ENCODE measurements at regions not wholly inside any gene's neighbourhood (a gene's known extent, or its start where the extent isn't known, plus 50 kb on each side); places are given as distances from the start of the nearest gene placed in this dataset.
"Not testable (repeated sequence)": the region's sequence is repeated elsewhere in the genome, so short reads cannot be mapped to it uniquely, and the experiment has no call there.

DNA sequence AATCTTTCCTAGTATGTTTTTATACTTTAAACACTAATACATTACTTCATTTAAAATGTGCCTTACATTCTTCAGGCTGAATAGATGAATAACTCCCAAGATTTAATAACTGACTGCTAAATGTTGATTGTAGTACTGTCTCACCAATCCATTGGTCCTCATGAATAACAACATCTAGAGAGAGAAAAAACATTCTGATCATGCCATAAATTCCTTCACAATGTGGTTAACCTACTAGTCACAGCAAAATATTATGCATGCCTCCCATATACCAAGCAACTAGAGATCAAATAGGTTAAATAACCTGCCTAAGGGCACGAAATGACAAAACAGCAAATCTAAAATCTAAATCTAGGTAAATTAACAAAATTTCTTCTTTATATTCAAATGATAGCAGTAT, 66.2 kb downstream of the SYT15 start:
- not testable (repeated sequence) for DNase-seq

DNA sequence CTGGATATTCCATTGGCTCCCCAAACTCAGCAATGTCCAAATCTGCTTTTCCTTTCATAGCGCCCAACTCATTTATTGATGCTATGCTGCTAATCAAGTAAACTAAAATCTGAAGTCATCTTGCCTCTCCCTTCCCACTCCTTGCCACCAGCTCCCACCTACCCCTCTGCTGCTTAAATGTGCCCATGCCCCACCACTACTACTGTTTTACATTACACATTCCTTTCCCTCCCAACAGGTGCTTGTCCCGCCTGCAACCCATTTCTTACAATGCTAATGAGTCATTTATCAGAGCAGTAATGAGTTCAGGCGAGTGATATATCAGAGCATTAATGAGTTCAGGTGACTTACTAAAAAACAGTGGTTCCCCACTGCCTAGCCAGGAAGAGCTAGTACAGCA, 67.2 kb downstream of the SYT15 start:
- not testable (repeated sequence) for DNase-seq

DNA sequence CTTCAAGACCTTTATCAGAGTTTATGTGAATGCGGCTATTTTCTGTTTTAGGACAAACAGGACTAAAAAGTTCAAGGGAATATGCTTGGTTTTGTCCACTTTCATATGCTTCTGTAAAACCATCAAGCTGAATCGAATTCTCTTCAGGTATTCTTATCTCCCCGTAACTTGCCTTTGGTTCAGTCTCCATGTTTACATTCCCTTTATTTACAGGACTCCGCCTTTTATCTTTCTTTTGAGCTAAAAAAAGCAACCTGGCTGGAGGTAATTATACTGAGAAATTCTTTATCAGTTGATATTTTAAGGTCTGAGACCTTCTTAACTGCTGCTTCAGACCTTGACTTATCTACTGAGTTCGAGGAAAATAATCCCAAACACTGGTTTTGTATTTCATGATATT, 72.0 kb downstream of the SYT15 start:
- DNase-seq = not testable (repeated sequence)

DNA sequence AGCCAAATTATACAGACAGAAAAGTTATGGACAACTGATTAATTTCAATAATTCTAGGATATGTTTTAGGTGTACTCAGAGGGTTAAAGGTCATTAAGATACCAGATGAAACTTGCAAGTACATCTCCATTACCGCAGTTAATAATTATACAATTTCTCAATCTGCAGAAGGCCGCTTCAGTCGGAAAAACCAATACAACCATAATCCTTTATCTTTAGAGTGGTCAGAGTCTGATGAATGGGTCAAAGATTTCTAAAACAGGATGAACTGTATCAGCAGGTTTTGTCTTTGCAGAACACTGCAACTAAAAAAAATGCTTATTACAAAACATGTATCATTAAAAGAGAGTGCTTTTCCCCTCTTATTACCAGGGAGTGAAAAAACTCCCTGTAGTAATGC, 78.5 kb downstream of the SYT15 start:
- DNase-seq = not testable (repeated sequence)

DNA sequence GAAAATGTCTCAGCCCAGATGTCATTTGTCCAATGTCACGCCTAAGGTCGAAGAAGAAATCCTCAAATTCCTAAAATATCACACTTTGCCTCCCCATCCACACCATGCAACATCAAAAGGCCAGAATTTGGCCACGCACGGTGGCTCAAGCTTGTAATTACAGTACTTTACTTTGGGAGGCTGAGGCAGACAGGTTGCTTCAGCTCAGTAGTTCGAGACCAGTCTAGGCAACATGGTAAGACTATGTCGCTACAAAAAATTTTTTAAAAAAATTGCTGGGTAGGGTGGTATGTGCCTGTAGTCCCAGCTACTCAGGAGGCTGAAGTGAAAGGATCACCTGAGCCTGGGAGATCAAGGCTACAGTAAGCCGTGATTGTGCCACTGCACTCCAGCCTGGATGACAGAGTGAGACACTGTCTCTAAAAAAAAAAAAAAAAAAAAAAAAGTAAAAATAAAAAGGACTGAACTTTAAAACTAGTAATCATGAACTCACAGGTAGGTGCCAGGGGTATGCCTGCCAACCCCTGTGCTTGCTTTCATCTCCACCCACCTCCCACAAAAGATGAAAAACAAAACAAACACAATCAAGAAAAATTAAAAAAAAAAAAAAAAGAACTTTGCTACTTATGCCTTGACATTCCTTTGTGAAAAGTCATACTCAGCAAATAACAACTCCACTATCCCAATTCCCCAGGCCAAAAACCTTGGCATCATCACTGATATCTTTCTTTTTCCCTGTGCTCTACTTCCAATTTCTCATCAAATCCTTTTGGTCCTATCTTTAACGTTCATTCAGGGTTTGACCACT, 81.3 kb downstream of the SYT15 start:
- DNase-seq = not testable (repeated sequence)

DNA sequence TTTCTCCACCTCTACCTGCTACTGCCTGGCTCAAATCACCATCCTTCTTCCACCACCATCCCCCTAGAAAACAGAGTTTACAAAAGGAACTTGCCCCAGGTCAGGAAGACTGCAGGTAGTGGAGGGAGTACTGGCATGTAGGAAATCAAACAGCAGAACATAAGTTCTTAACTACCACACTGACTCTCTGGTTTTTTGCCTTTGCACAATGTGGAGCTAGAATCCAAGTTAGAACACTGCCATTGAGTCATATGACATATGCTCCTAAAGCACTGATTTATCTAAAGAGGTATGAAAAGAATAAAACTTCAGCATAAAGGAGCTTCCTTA, 81.9 kb downstream of the SYT15 start:
- not testable (repeated sequence) for DNase-seq

DNA sequence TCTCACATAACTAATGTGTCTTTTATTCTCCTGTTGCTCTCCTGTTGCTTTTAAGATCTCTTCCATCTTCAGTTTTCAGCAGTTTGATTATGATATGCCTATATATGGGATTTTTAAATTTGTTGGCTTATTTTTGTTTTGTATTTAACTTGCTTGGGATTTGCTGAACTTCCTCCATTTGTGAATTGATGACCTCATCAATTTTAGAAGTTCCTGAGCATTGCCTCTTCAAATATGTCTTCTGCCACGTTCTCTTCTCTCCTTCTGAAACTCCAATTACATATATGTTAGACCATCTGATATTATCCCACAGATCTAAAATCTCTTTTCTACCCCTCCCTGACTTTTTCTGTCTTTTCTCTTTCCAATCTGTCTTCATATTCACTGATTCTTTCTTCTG, 86.6 kb downstream of the SYT15 start:
- DNase-seq = not testable (repeated sequence)

DNA sequence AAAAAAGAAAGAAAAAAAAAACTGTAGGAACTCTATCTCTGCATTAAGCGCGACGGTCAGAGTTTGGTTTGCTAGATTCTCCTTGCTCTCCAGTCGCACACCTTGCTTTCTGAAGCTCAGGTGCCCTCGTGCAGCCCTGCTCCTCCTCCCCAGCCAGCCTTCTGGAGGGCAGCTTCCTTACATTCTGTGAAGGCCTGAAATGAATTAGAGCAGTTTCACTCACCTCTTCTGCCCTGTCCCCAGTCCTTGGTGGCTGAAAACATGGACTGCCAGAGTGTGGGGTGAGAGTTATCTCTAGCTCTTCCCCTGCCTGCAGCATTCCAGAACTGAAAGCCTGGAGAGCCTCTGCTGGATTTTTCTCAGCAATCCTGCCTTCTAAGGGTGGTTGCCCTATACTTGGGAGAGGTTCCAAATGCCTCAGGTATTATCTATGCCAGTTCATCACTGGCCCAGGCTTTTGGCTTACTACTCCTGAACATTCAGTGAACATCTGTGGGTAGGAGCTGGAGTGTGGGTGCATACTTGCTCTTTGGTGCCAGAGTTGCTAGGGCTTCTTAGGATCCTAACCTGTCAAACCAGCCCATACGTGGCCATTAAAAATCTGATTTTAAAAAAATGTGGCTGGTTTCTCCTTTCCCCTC, 89.5 kb downstream of the SYT15 start:
- not testable (repeated sequence) for DNase-seq

DNA sequence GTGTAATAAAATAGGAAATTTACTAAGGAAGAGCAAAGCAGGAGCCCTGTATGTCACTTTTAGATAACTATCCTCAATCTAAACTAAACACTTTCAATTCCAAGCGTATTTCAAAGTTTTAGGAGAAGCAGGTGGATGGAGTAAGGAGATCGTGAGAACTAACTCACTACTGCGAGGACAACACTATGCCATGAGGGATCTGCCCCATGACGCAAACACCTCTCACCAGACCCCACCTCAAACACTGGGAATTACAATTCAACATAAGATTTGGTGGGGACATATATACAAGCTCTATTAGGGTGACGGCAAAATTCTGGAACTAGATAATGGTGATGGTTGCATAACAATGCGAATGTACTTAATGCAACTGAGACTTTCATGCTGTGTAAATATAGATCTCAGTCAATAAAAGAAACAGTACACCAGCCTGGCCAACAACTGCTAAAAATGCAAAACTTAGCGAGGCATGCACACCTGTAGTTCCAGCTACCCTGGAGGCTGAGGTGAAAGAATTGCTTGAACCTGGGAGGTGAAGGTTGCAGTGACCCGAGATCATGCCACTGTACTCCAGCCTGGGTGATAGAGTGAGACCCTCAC, 99.0 kb downstream of the SYT15 start:
- not testable (repeated sequence) for DNase-seq

DNA sequence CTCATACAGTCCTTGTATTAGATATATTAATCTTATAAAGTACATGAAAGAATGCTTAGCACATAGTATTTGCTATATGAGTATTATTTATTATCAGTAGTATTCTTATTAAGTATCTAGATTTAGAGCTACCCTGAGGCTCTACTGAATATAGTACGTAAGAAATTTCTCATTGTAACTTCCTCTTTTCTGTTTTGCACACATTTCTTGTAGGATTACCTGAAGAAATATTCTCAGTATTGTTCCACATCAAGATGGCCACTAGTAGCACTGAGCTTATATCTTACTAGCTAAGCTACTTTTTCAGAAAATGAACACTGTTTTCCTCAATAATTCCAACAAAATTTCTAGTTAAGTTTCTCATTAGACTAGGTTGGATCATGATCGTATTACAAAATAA, 112.5 kb downstream of the SYT15 start:
- not testable (repeated sequence) for DNase-seq

DNA sequence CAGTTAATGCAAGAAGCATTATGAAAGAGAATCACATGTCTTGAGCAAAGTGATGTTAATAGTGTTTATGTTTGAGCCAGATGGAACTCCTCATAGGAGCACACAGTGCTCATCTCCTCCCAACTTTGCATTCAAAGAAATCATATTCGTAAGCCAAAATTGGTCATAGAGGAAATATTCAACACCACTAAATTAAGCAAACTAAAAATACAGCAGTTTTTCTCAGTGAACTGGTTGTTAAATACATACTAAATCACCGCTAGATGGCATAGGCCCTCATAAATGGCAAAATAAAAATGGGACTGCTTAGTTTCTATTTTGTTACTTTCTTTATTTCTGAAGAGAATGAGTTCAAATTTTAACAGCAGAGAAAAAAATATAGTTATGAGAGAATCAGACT, 114.3 kb downstream of the SYT15 start:
- not testable (repeated sequence) for DNase-seq

DNA sequence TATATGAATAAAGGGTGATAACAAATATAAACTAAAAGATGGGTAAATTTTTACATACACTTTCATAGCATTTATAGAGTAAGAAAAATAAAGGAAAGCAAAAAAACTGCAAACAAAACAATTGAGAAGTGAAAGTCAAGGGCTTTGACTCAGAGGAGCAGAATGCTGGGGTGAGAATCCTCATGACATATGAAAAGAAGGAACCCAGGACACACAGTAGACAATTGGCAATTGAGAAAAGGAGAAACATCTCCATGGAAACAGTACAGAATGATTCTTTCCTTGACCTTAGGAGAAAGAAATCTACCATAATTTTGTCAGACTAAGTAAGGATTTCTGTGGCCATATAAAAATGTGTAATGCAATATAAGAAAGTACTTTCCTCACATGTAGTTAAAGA, 138.3 kb downstream of the SYT15 start:
- not testable (repeated sequence) for DNase-seq

DNA sequence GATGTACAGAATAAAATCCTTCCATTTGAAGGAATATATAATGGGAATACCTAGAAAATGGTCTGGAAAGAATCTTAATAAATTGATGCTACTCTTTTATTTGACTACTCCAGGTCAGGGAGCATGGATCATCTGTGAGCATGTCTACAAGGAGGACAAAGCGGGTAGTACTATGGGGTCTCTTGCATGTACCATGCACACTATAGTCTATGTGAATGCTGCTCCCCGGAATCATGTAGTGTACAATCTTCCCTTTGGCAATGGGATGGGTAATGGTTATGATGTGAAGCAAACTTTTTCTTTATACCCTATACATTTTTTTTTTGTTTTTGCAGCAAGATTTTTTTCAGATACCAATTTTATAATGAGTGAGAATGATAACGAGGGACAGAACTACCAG, 139.1 kb downstream of the SYT15 start:
- DNase-seq = not testable (repeated sequence)

DNA sequence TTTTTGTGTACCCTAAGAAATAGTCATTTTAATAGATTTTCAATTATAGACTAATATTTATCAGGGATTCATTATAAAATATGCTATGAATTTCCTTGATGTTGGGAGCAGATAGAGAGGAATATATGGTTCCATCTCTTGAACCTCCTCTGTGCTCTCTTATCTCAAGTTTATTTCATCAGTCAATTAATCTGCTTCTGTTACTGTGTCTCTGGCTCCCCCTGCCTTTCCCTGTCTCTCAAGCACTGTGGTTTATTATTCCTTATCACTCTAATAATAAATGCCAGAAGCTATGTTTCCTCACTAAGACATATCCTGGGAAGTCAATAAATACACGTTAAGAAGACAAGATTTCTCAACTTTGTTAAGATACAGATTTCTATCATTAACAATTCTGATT, 141.5 kb downstream of the SYT15 start:
- DNase-seq = not testable (repeated sequence)

DNA sequence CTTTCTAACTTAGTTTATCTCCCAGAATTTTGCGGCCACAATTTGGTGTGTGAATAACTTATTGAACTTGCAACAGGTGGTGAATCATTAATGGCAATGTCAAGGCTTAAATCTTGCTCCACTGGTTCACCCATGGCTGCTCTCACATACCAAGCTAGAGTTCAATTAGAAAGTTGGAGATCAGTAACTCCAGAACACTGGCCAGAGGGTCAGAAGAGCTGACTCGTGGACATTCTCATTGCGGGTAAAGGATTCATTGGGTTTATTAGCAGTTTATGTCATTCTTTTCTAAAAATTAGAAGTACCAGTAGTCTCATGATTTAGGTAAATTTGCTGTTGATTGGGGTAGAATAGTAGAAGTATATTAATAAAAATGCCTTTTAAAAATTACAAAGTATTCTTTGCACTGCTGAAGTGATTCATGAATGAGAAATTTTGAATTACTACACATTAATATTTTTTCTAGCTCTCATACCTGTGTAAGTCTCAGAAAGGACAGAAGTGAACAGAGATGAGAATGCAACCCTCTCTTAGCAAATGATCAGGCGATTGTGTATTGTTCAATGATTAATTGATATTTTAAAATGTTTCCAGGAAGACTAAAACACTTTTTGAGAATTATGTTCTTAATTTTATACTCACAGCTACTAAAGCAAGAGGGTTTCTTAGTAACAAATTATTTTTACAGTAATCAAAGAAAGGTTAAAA, 142.0 kb downstream of the SYT15 start:
- DNase-seq = not testable (repeated sequence)

DNA sequence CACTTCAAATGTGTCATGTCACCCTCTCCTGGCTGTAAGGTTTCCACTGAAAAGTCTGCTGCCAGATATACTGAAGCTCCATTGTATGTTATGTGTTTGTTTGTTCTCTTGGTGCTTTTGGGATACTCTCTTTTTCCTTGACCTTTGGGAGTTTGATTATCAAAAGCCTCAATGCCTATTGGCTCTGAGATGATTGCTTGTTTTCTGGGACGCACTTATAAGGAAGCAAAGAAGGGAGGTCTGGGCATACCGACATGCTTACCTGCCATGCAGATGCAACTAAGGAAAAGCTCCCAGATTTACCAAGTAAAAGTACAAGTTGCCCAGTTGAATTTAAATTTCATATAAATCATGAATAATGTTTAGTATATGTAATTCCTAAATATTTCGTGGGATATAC, 145.3 kb downstream of the SYT15 start:
- not testable (repeated sequence) for DNase-seq

DNA sequence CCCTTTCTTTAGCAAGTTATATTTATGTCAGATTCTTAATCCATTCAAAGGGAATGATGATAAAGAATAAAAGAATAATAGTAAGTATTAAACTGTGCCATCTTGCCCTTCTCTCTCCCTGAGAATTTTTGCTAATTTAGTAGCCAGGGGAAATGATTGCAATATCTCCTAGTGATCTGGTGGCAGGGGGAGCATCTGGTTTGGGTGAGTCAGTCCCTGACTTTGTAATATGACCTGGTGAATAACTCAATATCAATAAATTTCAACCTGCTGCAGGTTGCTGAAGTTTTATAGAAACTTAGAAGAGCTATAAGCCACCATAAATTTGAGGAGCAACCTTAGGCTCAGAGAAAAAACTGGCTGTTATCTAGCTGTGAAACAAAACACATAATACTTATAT, 149.4 kb downstream of the SYT15 start:
- not testable (repeated sequence) for DNase-seq

DNA sequence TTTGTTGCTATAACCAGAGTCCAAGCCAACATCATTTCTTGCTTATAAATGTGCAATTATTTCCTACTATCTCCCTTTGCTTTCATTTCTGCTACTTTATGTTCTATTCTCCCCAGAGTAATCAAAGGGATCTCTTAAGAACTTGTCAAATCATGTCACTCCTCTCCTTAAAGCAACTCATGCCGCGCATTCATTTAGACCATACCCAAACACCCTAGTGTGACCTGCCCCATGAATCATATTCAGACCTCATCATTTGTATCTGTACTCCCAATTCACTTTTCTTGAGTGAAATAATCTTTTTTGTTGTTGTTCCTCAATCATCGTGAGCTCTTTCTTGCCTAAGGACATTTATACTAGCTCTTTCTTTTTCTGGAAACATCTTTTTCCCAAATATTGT, 151.8 kb downstream of the SYT15 start:
- not testable (repeated sequence) for DNase-seq

DNA sequence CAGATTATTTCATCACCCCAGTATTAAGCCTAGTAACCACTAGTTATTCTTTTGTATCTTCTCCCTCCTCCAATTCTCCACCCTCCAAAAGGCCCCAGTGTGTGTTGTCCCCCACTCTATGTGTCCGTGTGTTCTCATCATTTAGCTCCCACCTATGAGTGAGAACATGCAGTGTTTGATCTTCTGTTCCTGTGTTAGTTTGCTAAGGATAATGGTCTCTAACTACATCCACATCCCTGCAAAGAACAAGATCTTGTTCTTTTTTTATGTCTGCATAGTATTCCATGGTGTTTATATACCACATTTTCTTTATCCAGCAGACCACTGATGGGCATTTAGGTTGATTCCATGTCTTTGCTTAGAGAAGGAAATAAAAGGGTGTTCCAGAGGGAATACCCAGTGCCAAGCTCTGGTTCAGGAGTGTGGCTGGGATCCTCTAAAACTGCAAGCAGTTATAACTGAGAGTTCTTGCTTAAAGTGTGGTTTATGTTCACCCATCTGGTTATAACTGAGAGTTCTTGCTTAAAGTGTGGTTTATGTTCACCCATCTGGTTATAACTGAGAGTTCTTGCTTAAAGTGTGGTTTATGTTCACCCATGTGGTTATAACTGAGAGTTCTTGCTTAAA, 154.8 kb downstream of the SYT15 start:
- not testable (repeated sequence) for DNase-seq

DNA sequence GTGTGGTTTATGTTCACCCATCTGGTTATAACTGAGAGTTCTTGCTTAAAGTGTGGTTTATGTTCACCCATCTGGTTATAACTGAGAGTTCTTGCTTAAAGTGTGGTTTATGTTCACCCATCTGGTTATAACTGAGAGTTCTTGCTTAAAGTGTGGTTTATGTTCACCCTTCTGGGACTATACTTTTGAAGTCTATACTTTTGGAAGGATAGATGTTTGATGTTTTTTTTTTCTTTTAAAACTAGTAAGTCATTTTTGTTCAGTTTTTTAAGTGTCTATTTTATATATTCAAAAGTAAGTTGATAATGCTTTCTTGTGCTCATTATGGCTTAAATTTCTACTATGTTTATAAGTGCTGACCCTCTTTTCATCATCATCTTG, 155.3 kb downstream of the SYT15 start:
- DNase-seq = not testable (repeated sequence)

DNA sequence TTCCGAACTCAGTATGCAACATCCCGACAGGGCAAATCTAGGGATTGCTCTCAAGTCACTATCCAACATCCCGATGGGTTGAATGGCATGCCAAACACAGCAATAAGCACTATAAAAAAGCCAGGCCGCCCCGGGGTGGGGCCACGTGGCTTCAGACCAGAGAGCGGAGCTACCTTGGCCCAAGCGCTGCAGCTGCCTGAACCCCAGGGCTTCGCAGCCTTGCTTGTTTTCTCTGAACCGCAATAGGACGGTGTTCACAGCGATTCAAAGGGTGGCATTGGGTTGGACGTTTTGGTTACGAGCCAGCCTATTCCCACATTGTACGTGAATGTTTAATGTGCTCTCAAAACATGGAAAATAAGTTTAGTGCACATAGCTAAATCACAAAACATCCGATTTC, 161.0 kb downstream of the SYT15 start:
- not testable (repeated sequence) for DNase-seq

DNA sequence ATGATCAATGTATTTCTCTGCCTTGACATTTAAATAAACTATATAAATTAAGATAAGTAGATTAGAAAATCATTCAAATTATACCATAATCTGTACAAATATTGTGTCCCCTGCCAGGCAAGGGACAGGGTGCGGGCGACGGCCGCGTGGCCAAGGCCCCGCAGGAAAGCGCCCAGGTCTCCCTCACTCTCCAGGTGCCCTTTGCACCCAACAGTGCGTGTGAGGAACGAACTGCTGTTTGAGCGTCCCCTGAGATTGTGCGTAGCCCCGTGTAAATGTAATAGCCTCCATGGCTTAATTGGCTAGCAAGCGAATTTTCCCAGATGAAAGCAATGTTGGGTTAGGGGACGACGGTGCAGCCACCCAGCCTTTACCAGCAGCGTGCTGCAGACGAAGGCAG, 161.4 kb downstream of the SYT15 start:
- DNase-seq = not testable (repeated sequence)

DNA sequence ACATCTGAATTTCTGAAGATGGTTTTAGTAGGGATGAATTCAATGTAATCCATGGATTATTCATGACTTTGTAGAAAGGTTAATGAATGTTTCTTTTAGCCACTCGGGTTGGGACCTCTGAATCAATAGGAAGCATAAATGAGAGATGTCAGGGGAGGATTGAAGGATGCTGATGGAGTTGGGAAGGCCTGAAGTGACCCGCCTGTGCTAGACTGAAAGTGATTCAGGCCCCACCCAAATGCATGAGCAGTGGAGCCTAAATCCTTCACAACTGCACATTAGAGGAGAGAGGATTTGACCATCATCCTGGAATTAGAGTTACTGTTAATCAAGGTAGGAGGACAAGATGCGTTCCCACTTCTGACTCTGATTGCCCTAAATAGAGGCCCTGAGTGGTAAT, 162.2 kb upstream of the PTPN20 start:
- not testable (repeated sequence) for DNase-seq

All from stimulated activated naive CD4-positive, alpha-beta T cell (primary cell).